K562 (cell line): ENCODE measurements at regions not wholly inside any gene's neighbourhood (a gene's known extent, or its start where the extent isn't known, plus 50 kb on each side); places are given as distances from the start of the nearest gene placed in this dataset.

Experiments
- ATAC-seq: fragments of 200-7000 bp; cut with Tn5 transposase; 3 replicates; pipeline ENCODE4 v1.9.1; 2020; ENCODE audit warnings: moderate library complexity
- BruUV-seq: library from RNA; stranded (reverse); fragments of 400-500 nt; replicated peaks from 2 replicates; lab custom pipeline; 2021; lab: Mats Ljungman, UMichigan
- CTCF ChIA-PET: fragments of 300-600 bp; formaldehyde crosslinking; extraction: SDS; loops from one replicate; lab custom pipeline; 2021; ENCODE audit warnings: low intra/inter-chr PET ratio; lab: Yijun Ruan, JAX
- POLR2A ChIA-PET: fragments of 300-600, 350-650 bp; sonication (Branson Sonifier 250); formaldehyde crosslinking; extraction: SDS; loops from one replicate; lab custom pipeline; 2021; ENCODE audit warnings: antibody characterized with exemption, inconsistent platforms; lab: Yijun Ruan, JAX
- DNase-seq, 4 experiments: peaks; one replicate each; pipeline versions ENCODE4 v3.0.0 to v3.0.0-alpha.2; 2011 to 2018; ENCODE audit warnings: low spot score in 3 of 4, mixed read lengths in 3 of 4; ENCODE audit errors: extremely low read depth in 1 of 4
- FAIRE-seq: peaks from 2 replicates; lab custom pipeline; 2011; peaks lifted over from hg19 to GRCh38; lab: Jason Lieb, UNC
- H2AFZ ChIP-seq: 2 replicates; pipeline ENCODE4 v1.6.0; 2011; ENCODE audit warnings: low read depth, low read length, control low read depth, inconsistent platforms
- H3K27ac ChIP-seq: fragments of 200-600 bp; 3 replicates; pipeline ENCODE4 v1.8.0; 2011; ENCODE audit warnings: low read depth, mild to moderate bottlenecking, control low read depth, inconsistent platforms, low read length, moderate library complexity, mixed read lengths; ENCODE audit errors: extremely low read depth
- H3K27me3 ChIP-seq, 2 experiments: fragments of 300-600 bp in 1 of 2; 2 replicates in 1 of 2; 3 replicates in 1 of 2; pipeline versions ENCODE4 v1.6.0 to v1.8.0; 2011; ENCODE audit warnings: inconsistent platforms in 2 of 2, low read length in 2 of 2, mild to moderate bottlenecking in 1 of 2, mixed read lengths in 1 of 2, moderate library complexity in 1 of 2; ENCODE audit not compliant: control insufficient read depth in 2 of 2, insufficient read depth in 2 of 2
- H3K36me3 ChIP-seq: fragments of 300-600 bp; 3 replicates; pipeline ENCODE4 v1.8.0; 2011; ENCODE audit warnings: mild to moderate bottlenecking, low read length, inconsistent platforms; ENCODE audit not compliant: control insufficient read depth, insufficient read depth
- H3K4me1 ChIP-seq, 2 experiments: fragments of 200-600 bp in 1 of 2; replicated peaks in 1 of 2; 2 replicates in 1 of 2; 3 replicates in 1 of 2; pipeline versions ENCODE4 v1.5.1 to v1.8.0; 2011; ENCODE audit warnings: inconsistent platforms in 2 of 2, low read length in 2 of 2, mild to moderate bottlenecking in 1 of 2, mixed read lengths in 1 of 2, moderate library complexity in 1 of 2; ENCODE audit not compliant: control insufficient read depth in 2 of 2, insufficient read depth in 2 of 2
- H3K4me2 ChIP-seq: 2 replicates; pipeline ENCODE4 v1.6.1; 2011; ENCODE audit warnings: low read length, control low read depth, inconsistent platforms, mixed read lengths; ENCODE audit not compliant: insufficient read depth
- H3K4me3 ChIP-seq: fragments of 200-600 bp; sonication (generic), shearing (Covaris generic); 2 replicates; pipeline ENCODE4 v1.5.1; 2016; ENCODE audit warnings: control low read depth, inconsistent platforms
- H3K79me2 ChIP-seq: fragments of 200-600 bp; 3 replicates; pipeline ENCODE4 v1.8.0; 2011; ENCODE audit warnings: low read length, inconsistent platforms; ENCODE audit not compliant: control insufficient read depth, insufficient read depth
- H3K9ac ChIP-seq, 2 experiments: 2 replicates each; pipeline versions ENCODE4 v1.6.0 to v1.6.1; 2011; ENCODE audit warnings: low read depth in 2 of 2, low read length in 2 of 2, control low read depth in 1 of 2, inconsistent platforms in 1 of 2, mild to moderate bottlenecking in 1 of 2, mixed read lengths in 1 of 2; ENCODE audit not compliant: insufficient read depth in 1 of 2
- H3K9me1 ChIP-seq: one replicate; pipeline ENCODE4 v1.6.0; 2011; ENCODE audit warnings: inconsistent platforms, mild to moderate bottlenecking, low read length, moderate library complexity; ENCODE audit not compliant: control insufficient read depth, insufficient read depth
- H3K9me3 ChIP-seq: replicated peaks from 2 replicates; pipeline ENCODE4 v1.5.1; 2011; ENCODE audit warnings: low read depth, low read length, inconsistent platforms; ENCODE audit not compliant: control insufficient read depth, insufficient read depth
- H4K20me1 ChIP-seq: replicated peaks from 2 replicates; pipeline ENCODE4 v1.6.1; 2011; ENCODE audit warnings: low read length, inconsistent platforms, mixed read lengths; ENCODE audit not compliant: control insufficient read depth, insufficient read depth
- DEAF1 ChIP-seq: fragments of 450-650 bp; formaldehyde crosslinking; IDR thresholded peaks from 2 replicates; pipeline ENCODE4 v1.4.0; 2020; ENCODE audit warnings: mild to moderate bottlenecking, moderate library complexity
- HMGN3 ChIP-seq: IDR thresholded peaks from 2 replicates; pipeline ENCODE4 v1.6.1; 2011; ENCODE audit warnings: borderline replicate concordance, low read depth, mild to moderate bottlenecking, mixed read lengths, low read length; ENCODE audit not compliant: insufficient read length; ENCODE audit errors: extremely low read depth
- KAT8 ChIP-seq: fragments of 450-650 bp; IDR thresholded peaks from 2 replicates; pipeline ENCODE4 v1.6.1; 2016; ENCODE audit warnings: low read depth, mild to moderate bottlenecking
- KDM2B ChIP-seq: fragments of 250-450 bp; sonication (Bioruptor Pico); IDR thresholded peaks from 2 replicates; pipeline ENCODE4 v1.8.0; 2021; ENCODE audit warnings: mild to moderate bottlenecking, moderate library complexity
- MCM2 ChIP-seq: fragments of 450-650 bp; IDR thresholded peaks from 2 replicates; pipeline ENCODE4 v1.6.1; 2017; ENCODE audit warnings: low read depth, mild to moderate bottlenecking
- MEF2A ChIP-seq: IDR thresholded peaks from 2 replicates; pipeline ENCODE4 v1.6.1; 2011; ENCODE audit warnings: low read depth, mild to moderate bottlenecking, low read length, moderate library complexity; ENCODE audit not compliant: control insufficient read depth
- MTF1 ChIP-seq: fragments of 250-450 bp; sonication (Bioruptor Pico); IDR thresholded peaks from 2 replicates; pipeline ENCODE4 v1.9.0; 2021; ENCODE audit warnings: moderate library complexity, mild to moderate bottlenecking, inconsistent platforms, borderline replicate concordance
- NFXL1 ChIP-seq: fragments of 450-650 bp; formaldehyde crosslinking; IDR thresholded peaks from 2 replicates; pipeline ENCODE4 v1.4.0; 2021; ENCODE audit warnings: mild to moderate bottlenecking
- NR0B1 ChIP-seq: fragments of 450-650 bp; IDR thresholded peaks from one replicate; pipeline ENCODE4 v1.6.1; 2018; ENCODE audit warnings: mild to moderate bottlenecking, moderate library complexity; ENCODE audit not compliant: partially characterized antibody
- STAT5B ChIP-seq: fragments of 250-450 bp; sonication (Bioruptor Pico); IDR thresholded peaks from 2 replicates; pipeline ENCODE4 v1.8.0; 2021; ENCODE audit warnings: mild to moderate bottlenecking, inconsistent platforms
- TAF7 ChIP-seq: fragments of 450-650 bp; IDR thresholded peaks from 2 replicates; pipeline ENCODE4 v1.6.1; 2016; ENCODE audit warnings: missing genetic modification characterization, missing compliant biosample characterization
- TCF15 ChIP-seq: fragments of 250-450 bp; sonication (Bioruptor Pico); IDR thresholded peaks from 2 replicates; pipeline ENCODE4 v1.8.0; 2022; ENCODE audit warnings: moderate library complexity, mild to moderate bottlenecking, inconsistent platforms
- XRCC5 ChIP-seq: fragments of 200-400 bp; formaldehyde crosslinking; IDR thresholded peaks from 2 replicates; pipeline ENCODE4 v1.6.1; 2017; ENCODE audit warnings: low read depth, mild to moderate bottlenecking, low read length
- ZBTB2 ChIP-seq: fragments of 450-650 bp; IDR thresholded peaks from 2 replicates; pipeline ENCODE4 v1.6.1; 2016; ENCODE audit warnings: antibody characterized with exemption
- ZNF121 ChIP-seq: sonication (generic); formaldehyde crosslinking; conservative IDR thresholded peaks from 2 replicates; pipeline ENCODE4 v1.8.0; 2022; ENCODE audit warnings: missing genetic modification reagents
- ZNF408 ChIP-seq: fragments of 250-450 bp; sonication (Bioruptor Pico); IDR thresholded peaks from 2 replicates; pipeline ENCODE4 v1.4.0; 2020; ENCODE audit warnings: low read depth, mild to moderate bottlenecking, moderate library complexity
- ZNF561 ChIP-seq: fragments of 450-650 bp; formaldehyde crosslinking; conservative IDR thresholded peaks from 2 replicates; pipeline ENCODE4 v1.4.0; 2020; ENCODE audit warnings: mild to moderate bottlenecking, moderate library complexity
- ZZZ3 ChIP-seq: fragments of 450-650 bp; IDR thresholded peaks from 2 replicates; pipeline ENCODE4 v1.6.1; 2016; ENCODE audit warnings: antibody characterized with exemption, mild to moderate bottlenecking, moderate library complexity
- WGBS: fragments of 100-300 bp; shearing (Covaris generic); methylation state at CpG from one replicate; pipeline ENCODE4 v1.1.6; 2016; ENCODE audit warnings: low coverage, mixed read lengths; ENCODE audit not compliant: insufficient coverage; ENCODE audit errors: missing lambda C conversion rate; 5-methylcytosine and 5-hydroxymethylcytosine counted together
- in situ Hi-C: fragments of 300-500 bp; cut with MboI; formaldehyde crosslinking; loops from 4 replicates; pipeline ENCODE4 v1.15.0; 2018; ENCODE audit warnings: inconsistent platforms, mixed read lengths
- intact Hi-C: fragments of 100-400 bp; cut with micrococcal nuclease; formaldehyde crosslinking; loops from 2 replicates; pipeline ENCODE4 v1.14.2; 2022

GRCh38 chr5:60209146-60209840 is 315.8 kb upstream of the PDE4D start (continued):
- TF ChIP-seq DEAF1, result no peak
- TF ChIP-seq MCM2, result no peak
- no peak for TF ChIP-seq MEF2A

GRCh38 chr5:60208716-60209115 is 315.2 kb upstream of the PDE4D start:
- H3K9me1 ChIP-seq, result no peaks in the 10 kb centered on the region
- no peaks in the 10 kb centered on the region for H3K79me2 ChIP-seq
- no peaks in the 10 kb centered on the region for H4K20me1 ChIP-seq
- no peaks in the 10 kb centered on the region for H3K27me3 ChIP-seq
- ATAC-seq (no peak), FAIRE-seq (no peak), DNase-seq (no peak)
- no TSS peak for BruUV-seq
- H3K9me3 ChIP-seq, result no peaks in the 10 kb centered on the region
- intact Hi-C loops, result no loop called here
- 0% methylated on average over 3 of the region's 3 CpGs for WGBS
- POLR2A ChIA-PET, result no interaction called here
- H3K9ac ChIP-seq, result no peak overlapping the region
- no peak overlapping the region for H3K4me2 ChIP-seq
- H3K4me1 ChIP-seq, result no peaks in the 10 kb centered on the region
- no peak overlapping the region for H2AFZ ChIP-seq
- no peak overlapping the region for H3K27ac ChIP-seq
- in situ Hi-C loops, result no loop called here
- no peaks in the 10 kb centered on the region for H3K36me3 ChIP-seq
- CTCF ChIA-PET, result no interaction called here
- H3K4me3 ChIP-seq, result no peak overlapping the region
- TF ChIP-seq ZNF561 (CRISPR knock-in tag) (no peak), TCF15 (CRISPR knock-in tag) (no peak), ZZZ3 (no peak), HMGN3 (no peak), KAT8 (no peak), MTF1 (CRISPR knock-in tag) (no peak), NFXL1 (CRISPR knock-in tag) (no peak), ZBTB2 (no peak), NR0B1 (no peak), ZNF408 (CRISPR knock-in tag) (no peak), XRCC5 (no peak), STAT5B (no peak), ZNF121 (CRISPR knock-in tag) (no peak), TAF7 (tag) (no peak), KDM2B (CRISPR knock-in tag) (no peak)
